Cardiac fibroblast (primary cell): ENCODE measurements at regions not wholly inside any gene's neighbourhood (a gene's known extent, or its start where the extent isn't known, plus 50 kb on each side); places are given as distances from the start of the nearest gene placed in this dataset.
"Not testable (repeated sequence)": the region's sequence is repeated elsewhere in the genome, so short reads cannot be mapped to it uniquely, and the experiment has no call there.

Source experiments
- DNase-seq, 2 donors: peaks; one replicate each; pipeline versions ENCODE4 v3.0.0 to v3.0.0-alpha.2; 2010; ENCODE audit warnings: low read depth in 2 of 2
- H3K4me3 ChIP-seq, 2 donors: replicated peaks in 1 of 2; 1 replicate in 1 of 2; 2 replicates in 1 of 2; pipeline ENCODE4 v1.5.1; 2011; ENCODE audit warnings: low read depth in 2 of 2, low read length in 2 of 2, mild to moderate bottlenecking in 2 of 2, moderate library complexity in 1 of 2
- TF ChIP-seq, protein P1 (sequence below): IDR thresholded peaks from one replicate; pipeline ENCODE4 v1.5.1; 2011; ENCODE audit warnings: low read depth, mild to moderate bottlenecking, low read length, inconsistent platforms

DNA sequence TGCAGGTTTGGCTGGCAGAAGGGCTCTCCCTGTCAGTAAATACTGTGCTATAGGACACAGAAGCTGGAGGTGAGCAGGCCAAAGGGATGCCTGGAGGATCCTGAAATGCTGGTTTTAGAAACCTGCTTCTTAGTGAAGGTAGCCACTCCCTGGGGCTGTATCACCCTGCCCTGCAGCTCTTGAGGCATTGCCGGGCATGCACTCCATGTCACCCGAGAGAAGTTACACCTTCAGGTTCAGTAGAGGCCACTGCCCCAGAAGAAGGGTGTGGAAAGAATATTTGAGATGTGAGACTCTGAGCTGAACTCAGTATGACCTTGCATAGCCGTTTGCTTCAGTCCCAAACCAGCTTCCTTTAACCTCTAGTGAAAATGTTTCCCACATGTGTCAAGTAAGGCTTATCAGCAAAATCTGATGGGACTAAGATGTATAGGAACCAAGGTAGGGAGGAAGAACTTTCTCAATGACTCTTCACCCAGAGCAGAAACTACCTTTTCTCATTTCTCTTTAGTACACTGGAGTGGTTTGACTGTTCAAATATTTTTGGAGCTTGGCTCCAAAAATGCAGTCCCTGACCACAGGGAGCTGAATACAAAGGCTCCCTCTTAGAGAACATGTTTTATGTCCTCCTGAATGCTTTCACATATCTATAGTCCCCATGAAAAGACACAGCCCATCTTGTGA lies 164.5 kb upstream of the DYRK2 start:
- TF ChIP-seq, protein P1, sequence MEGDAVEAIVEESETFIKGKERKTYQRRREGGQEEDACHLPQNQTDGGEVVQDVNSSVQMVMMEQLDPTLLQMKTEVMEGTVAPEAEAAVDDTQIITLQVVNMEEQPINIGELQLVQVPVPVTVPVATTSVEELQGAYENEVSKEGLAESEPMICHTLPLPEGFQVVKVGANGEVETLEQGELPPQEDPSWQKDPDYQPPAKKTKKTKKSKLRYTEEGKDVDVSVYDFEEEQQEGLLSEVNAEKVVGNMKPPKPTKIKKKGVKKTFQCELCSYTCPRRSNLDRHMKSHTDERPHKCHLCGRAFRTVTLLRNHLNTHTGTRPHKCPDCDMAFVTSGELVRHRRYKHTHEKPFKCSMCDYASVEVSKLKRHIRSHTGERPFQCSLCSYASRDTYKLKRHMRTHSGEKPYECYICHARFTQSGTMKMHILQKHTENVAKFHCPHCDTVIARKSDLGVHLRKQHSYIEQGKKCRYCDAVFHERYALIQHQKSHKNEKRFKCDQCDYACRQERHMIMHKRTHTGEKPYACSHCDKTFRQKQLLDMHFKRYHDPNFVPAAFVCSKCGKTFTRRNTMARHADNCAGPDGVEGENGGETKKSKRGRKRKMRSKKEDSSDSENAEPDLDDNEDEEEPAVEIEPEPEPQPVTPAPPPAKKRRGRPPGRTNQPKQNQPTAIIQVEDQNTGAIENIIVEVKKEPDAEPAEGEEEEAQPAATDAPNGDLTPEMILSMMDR = no peak
- no peak overlapping the region for H3K4me3 ChIP-seq
- DNase-seq = no peak

DNA sequence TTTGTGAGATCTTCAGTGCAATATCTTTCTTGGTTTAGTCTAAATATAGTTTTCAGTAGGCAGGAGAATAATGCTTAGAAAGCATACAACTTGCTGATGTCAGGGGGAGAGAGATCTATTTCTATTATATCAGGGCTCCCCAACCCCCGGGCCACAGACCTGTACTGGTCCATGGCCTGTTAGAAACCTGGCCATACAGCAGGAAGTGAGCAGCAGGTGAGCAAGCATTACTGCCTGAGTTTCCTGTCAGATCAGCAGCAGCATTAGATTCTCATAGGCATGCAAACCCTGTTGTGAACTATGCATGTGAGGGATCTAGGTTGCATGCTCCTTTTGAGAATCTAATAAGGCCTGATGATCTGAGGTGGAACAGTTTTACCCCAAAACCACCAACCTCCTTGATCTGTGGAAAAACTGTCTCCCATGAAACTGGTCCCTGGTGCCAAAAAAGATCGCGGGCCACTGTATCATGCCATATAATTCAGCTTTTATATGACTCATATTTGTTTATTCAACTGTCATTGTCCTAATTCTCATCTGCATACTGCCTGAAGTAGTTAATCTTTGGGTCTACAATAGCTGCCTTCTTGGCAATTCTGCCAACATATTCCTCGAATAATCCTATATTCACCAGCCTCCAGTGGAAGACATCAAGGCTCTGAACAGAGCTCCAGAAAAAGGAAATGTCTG lies 163.6 kb upstream of the DYRK2 start:
- no peak overlapping the region for H3K4me3 ChIP-seq
- TF ChIP-seq, protein P1 = no peak
- no peak for DNase-seq

DNA sequence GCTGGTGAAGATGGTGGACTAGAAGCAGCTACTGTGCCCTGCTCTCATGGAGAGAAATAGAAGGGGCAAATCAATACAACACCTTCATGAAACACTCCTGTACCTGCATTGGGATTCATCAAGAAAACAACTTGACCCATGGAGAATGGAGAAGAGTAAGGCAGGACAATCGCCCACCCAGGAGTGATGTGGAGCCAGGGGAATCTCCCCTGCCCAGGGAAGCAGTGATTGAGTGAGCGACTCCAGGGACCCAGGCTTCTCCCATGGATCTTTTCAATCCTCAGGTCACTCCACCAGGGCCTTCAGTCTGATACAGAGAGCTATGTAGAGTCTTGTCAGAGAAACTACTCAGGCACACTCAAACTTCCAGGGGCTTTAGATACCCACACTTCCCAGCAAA lies 161.9 kb upstream of the DYRK2 start:
- no peak overlapping the region for H3K4me3 ChIP-seq

DNA sequence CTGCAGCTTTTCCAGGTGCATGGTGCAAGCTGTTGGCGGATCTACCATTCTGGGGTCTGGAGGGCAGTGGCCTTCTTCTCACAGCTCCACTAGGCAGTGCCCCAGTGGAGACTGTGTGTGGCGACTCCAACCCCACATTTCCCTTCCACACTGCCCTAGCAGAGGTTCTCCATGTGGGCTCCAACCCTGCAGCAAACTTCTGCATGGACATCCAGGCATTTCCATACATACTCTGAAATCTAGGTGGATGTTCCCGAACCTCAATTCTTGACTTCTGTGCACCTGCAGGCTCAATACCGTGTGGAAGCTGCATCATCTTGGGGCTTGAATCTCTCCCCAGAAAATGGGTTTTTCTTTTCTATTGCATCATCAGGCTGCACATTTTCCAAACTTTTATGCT lies 160.2 kb upstream of the DYRK2 start:
- DNase-seq = not testable (repeated sequence)

More for the DNA sequence above, 161.9 kb upstream of the DYRK2 start:
- TF ChIP-seq, protein P1 = no peak
- no peak for DNase-seq

DNA sequence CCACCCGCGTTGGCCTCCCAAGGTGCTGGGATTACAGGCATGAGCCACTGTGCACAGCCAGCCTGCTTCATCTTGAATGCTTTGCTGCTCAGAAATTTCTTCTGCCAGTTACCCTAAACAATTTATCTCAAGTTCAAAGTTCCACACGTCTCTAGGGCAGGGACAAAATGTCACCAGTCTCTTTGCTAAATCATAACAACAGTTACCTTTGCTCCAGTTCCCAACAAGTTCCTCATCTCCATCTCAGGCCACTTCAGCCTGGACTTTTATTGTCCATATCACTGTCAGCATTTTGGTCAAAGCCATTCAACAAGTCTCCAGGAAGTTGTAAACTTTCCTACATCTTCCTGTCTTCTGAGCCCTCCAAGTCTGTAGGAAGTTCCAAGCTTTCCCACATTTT lies 159.5 kb upstream of the DYRK2 start:
- no peak for DNase-seq
- no peak overlapping the region for H3K4me3 ChIP-seq
- TF ChIP-seq, protein P1 = no peak

More for the DNA sequence above, 160.2 kb upstream of the DYRK2 start:
- not testable (repeated sequence) for H3K4me3 ChIP-seq

DNA sequence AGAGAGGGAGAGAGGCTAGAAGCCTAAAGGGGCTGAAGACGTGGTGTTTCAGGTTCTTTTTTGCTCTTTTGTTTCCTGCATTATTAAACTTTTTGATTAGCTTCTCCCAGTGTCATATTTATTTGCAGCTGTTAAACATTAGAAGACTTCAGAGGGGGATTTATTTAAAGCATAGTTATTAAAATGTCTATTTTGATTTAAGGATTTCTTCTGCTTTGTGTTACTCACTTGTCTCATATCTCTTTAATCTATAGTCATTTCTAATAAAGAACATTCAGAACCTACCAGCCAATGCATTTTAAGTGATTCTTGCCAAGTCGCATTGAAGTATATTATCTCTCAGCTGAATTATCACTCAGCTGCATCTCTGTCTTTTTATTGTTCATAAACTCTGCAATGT lies 152.0 kb upstream of the DYRK2 start:
- no peak for DNase-seq
- TF ChIP-seq, protein P1 = no peak
- H3K4me3 ChIP-seq = no peak overlapping the region

DNA sequence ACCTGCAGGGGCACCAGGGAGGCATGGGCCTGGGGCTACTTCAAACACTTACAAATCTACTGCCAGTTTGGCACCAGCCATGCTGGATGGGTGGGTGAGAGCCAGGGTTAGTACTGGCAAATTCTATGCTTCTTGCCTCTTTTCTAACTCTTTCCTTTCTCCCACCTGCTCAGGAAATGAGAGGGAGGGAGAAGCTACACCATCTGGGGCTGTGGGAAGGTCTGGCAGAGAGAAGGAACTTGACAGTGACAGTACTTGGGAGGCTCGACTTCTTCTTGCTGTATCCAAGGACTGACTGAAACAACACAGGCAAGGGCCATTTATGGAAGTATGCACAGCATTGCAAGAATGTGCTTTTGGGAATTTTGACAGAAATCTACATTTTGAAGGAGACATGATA lies 149.6 kb upstream of the DYRK2 start:
- DNase-seq = no peak
- TF ChIP-seq, protein P1 = no peak
- H3K4me3 ChIP-seq = no peak overlapping the region
